ENCODE measurements at regions not wholly inside any gene's neighbourhood (a gene's known extent, or its start where the extent isn't known, plus 50 kb on each side); places are given as distances from the start of the nearest gene placed in this dataset.

GRCh38 chr11:45440111-45440510, 154.0 kb upstream of the SYT13 start:
- TF ChIP-seq SUZ12 (IDR thresholded peaks at IDR 0.05; ENCODE audit: extremely low read depth, insufficient read depth, insufficient read length) (no peak), YY1 (IDR thresholded peaks at IDR 0.05; ENCODE audit: insufficient read depth, insufficient read length) (no peak), ZNF274 (IDR thresholded peaks at IDR 0.05; ENCODE audit: low read depth, low read length) (no peak)

Measured in NT2/D1 (cell line).